ENCODE measurements at regions not wholly inside any gene's neighbourhood (a gene's known extent, or its start where the extent isn't known, plus 50 kb on each side); places are given as distances from the start of the nearest gene placed in this dataset.

DNA sequence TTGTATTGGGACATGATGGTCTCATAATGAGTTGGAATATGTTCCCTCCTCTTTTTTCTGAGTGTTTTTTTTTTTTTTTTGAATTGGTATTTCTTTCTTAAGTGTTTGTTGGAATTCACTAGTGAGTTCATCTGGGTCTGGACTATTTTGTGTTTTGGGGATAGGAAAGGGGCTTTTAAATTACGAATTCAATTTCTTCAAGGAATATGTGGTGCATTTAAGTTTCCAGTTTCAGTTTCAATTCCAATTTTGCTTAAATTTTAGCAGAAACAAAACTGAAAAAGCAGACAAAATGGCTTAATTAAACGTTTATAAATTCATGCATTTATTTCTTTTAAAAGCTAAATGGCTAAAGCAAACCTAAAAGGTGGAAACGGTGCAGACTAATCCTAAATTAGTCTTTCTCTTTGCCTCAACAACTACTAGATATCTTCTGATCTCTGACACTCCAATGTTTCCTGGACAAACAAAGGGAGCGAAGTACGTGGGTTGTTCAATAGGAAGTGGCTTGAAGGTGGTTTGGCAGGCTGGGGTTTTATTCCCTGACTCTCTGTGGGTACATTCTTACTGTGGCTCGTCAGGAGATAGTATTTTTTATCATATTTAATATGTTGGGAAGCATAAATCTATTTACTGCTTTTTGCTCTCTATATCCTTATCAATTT is 50.0 kb upstream of the CORO2B start:
- DNase-seq: no peak
